HCT116 (cell line): ENCODE measurements at regions not wholly inside any gene's neighbourhood (a gene's known extent, or its start where the extent isn't known, plus 50 kb on each side); places are given as distances from the start of the nearest gene placed in this dataset.

ENCODE experiments used
- CTCF ChIP-seq, 3 experiments: fragments of 200-600 bp in 1 of 3; sonication (generic) in 1 of 3; IDR thresholded peaks in 2 of 3; conservative IDR thresholded peaks in 1 of 3; 2 replicates each; pipeline ENCODE4 v1.5.1; 2012 to 2017; ENCODE audit warnings: low read depth in 2 of 3, low read length in 2 of 3, antibody characterized with exemption in 1 of 3, borderline replicate concordance in 1 of 3, control low read depth in 1 of 3, mild to moderate bottlenecking in 1 of 3, mixed read lengths in 1 of 3, mixed run types in 1 of 3, moderate library complexity in 1 of 3; ENCODE audit not compliant: insufficient read depth in 1 of 3
- POLR2AphosphoS5 ChIP-seq: IDR thresholded peaks from 2 replicates; pipeline ENCODE4 v1.6.1; 2011; ENCODE audit warnings: mild to moderate bottlenecking, low read depth, low read length, moderate library complexity
- ZNF274 ChIP-seq: fragments of 200-500 bp; sonication (Bioruptor generic); IDR thresholded peaks from 2 replicates; pipeline ENCODE4 v1.6.1; 2014; ENCODE audit warnings: mild to moderate bottlenecking, low read depth, low read length, inconsistent platforms

GRCh38 chr15:77907824-77908751, 169.4 kb downstream of the TBC1D2B start:
- TF ChIP-seq POLR2AphosphoS5 (no peak), CTCF (IDR thresholded peaks at IDR 0.05 in 2 of 3, conservative IDR thresholded peaks at IDR 0.05 in 1 of 3; ENCODE audit: borderline replicate concordance in 1 of 3, insufficient read depth in 1 of 3, low read depth in 2 of 3, low read length in 2 of 3) (peak; percentile 31 to 69 (median 53); a peak in 4 of 6 replicates), ZNF274 (no peak)
